Kidney (tissue), 13 donors: ENCODE measurements at regions not wholly inside any gene's neighbourhood (a gene's known extent, or its start where the extent isn't known, plus 50 kb on each side); places are given as distances from the start of the nearest gene placed in this dataset.

Experiments
- DNase-seq, 5 donors: peaks; one replicate each; pipeline ENCODE4 v3.0.0-alpha.2; 2013 to 2020
- FAIRE-seq: peaks from 2 replicates; lab custom pipeline; 2012; peaks lifted over from hg19 to GRCh38; lab: Jason Lieb, UNC
- H3K27ac ChIP-seq, 2 donors: one replicate each; pipeline ENCODE4 v1.7.0; 2013; ENCODE audit warnings: low read depth in 2 of 2, low read length in 2 of 2, inconsistent platforms in 1 of 2
- H3K27me3 ChIP-seq: one replicate; pipeline ENCODE4 v1.7.1; 2013; ENCODE audit warnings: low read length, inconsistent platforms; ENCODE audit not compliant: control insufficient read depth, insufficient read depth
- H3K36me3 ChIP-seq, 3 donors: one replicate each; pipeline versions ENCODE4 v1.7.0 to v1.7.1; 2013; ENCODE audit warnings: low read length in 3 of 3, control low read depth in 1 of 3, inconsistent platforms in 1 of 3; ENCODE audit not compliant: insufficient read depth in 3 of 3, control insufficient read depth in 2 of 3
- H3K4me1 ChIP-seq, 3 donors: one replicate each; pipeline versions ENCODE4 v1.7.0 to v1.7.1; 2013; ENCODE audit warnings: low read length in 3 of 3, inconsistent platforms in 1 of 3, low read depth in 1 of 3; ENCODE audit not compliant: control insufficient read depth in 2 of 3, insufficient read depth in 2 of 3
- H3K4me3 ChIP-seq, 3 donors: one replicate each; pipeline versions ENCODE4 v1.7.0 to v1.8.1; 2013; ENCODE audit warnings: low read length in 3 of 3, control low read depth in 1 of 3, inconsistent platforms in 1 of 3
- H3K9ac ChIP-seq, 3 donors: one replicate each; pipeline versions ENCODE4 v1.7.0 to v1.7.1; 2013; ENCODE audit warnings: low read length in 3 of 3, control low read depth in 1 of 3, inconsistent platforms in 1 of 3
- H3K9me3 ChIP-seq, 3 donors: one replicate each; pipeline versions ENCODE4 v1.7.0 to v1.7.1; 2013; ENCODE audit warnings: low read length in 3 of 3, control low read depth in 1 of 3, inconsistent platforms in 1 of 3; ENCODE audit not compliant: control insufficient read depth in 2 of 3, insufficient read depth in 1 of 3
- intact Hi-C: fragments of 100-400 bp; cut with DNase I; formaldehyde crosslinking; loops from one replicate; pipeline ENCODE4 v1.11.1; 2022
- TF ChIP-seq, protein P1 (sequence below): IDR thresholded peaks from 3 replicates; pipeline ENCODE4 v1.5.1; 2012; ENCODE audit warnings: mild to moderate bottlenecking, moderate library complexity, borderline replicate concordance; ENCODE audit not compliant: insufficient read depth; ENCODE audit errors: extremely low read depth
- donor health status: control.
- donor health status: control.
- donor health status: control.
- donor health status: control.
- donor health status: control.
- donor health status: DM: yes; HTN: yes; CAD: no.
- donor health status: Normal renal cell carcinoma (clear cell type).

DNA sequence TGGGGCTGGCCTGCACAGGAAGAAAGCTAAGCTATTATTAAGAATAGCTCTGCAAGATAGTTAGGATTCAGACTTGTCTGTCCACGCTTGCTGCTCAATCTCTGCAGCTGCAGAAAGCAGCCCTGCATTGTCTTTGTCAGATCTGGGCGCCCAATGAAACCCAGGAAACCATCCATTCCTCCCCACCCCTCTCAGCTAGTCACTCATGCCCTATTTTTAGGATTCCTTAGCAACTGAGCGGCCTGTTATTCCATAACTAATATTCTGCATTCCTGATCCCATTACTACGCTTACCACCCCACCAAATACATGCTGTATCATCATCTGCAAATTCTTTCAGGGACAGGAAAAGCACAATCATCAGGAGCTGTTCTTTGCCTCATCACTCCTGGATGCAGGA, 52.9 kb upstream of the APC start:
- H3K9me3 ChIP-seq: no peaks in the 10 kb centered on the region
- no peak for FAIRE-seq
- no peak overlapping the region for H3K27ac ChIP-seq
- intact Hi-C loops: no loop called here
- TF ChIP-seq, protein P1, sequence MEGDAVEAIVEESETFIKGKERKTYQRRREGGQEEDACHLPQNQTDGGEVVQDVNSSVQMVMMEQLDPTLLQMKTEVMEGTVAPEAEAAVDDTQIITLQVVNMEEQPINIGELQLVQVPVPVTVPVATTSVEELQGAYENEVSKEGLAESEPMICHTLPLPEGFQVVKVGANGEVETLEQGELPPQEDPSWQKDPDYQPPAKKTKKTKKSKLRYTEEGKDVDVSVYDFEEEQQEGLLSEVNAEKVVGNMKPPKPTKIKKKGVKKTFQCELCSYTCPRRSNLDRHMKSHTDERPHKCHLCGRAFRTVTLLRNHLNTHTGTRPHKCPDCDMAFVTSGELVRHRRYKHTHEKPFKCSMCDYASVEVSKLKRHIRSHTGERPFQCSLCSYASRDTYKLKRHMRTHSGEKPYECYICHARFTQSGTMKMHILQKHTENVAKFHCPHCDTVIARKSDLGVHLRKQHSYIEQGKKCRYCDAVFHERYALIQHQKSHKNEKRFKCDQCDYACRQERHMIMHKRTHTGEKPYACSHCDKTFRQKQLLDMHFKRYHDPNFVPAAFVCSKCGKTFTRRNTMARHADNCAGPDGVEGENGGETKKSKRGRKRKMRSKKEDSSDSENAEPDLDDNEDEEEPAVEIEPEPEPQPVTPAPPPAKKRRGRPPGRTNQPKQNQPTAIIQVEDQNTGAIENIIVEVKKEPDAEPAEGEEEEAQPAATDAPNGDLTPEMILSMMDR: no peak
- H3K4me1 ChIP-seq: no peaks in the 10 kb centered on the region
- H3K9ac ChIP-seq: no peak overlapping the region
- DNase-seq: peak in 1 of 5 donors; percentile 15
- no peak overlapping the region for H3K4me3 ChIP-seq
- H3K27me3 ChIP-seq: no peaks in the 10 kb centered on the region
- no peaks in the 10 kb centered on the region for H3K36me3 ChIP-seq

DNA sequence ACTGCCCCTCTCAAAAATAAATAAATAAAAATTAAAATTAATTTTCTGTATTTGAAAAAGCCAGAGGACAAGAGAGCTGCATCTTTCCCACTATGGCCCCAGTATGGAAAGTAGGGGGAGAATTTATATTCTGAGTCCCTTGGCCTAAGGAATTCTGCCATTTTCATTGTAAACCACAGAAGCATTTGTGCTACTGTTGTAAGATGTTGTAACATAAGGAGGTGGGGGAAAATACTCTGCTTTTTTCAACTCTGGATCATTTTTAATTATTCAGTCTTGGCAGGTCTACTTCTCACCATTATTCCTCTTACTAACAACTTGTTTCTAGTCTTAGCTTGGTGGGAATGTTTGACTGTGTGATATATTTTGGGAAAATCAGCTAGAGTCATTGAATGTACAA, 52.3 kb upstream of the APC start:
- Histone ChIP-seq H3K4me1 (no peaks in the 10 kb centered on the region), H3K36me3 (no peaks in the 10 kb centered on the region), H3K27me3 (no peaks in the 10 kb centered on the region), H3K9me3 (no peaks in the 10 kb centered on the region), H3K27ac (no peak overlapping the region), H3K9ac (no peak overlapping the region), H3K4me3 (no peak overlapping the region)
- no peak for FAIRE-seq
- no peak for DNase-seq
- TF ChIP-seq, protein P1: no peak
- intact Hi-C loops: no loop called here

DNA sequence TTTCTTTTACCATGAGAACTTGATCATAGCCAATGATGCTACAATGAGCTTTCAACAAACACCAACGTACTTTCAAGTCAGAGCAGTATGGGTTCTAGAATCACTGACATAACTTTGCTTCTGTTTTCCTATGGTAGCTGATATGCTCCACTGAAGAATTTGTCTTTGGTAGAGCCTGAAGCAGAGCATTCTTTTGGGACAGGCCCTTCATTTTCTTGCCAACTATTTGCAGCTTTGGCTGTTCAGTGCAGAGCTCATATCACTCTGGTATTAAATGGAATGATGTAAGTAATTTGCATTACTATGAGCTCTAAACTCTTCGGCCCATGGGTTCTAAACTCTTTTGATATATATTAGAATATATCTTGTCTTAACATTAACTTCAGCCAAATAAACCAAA, 51.8 kb upstream of the APC start:
- no peak overlapping the region for H3K9ac ChIP-seq
- no peak for DNase-seq
- H3K4me1 ChIP-seq: no peaks in the 10 kb centered on the region
- H3K27ac ChIP-seq: no peak overlapping the region
- TF ChIP-seq, protein P1: no peak
- no peaks in the 10 kb centered on the region for H3K36me3 ChIP-seq
- H3K9me3 ChIP-seq: no peaks in the 10 kb centered on the region
- intact Hi-C loops: no loop called here
- no peaks in the 10 kb centered on the region for H3K27me3 ChIP-seq
- FAIRE-seq: no peak
- H3K4me3 ChIP-seq: no peak overlapping the region

DNA sequence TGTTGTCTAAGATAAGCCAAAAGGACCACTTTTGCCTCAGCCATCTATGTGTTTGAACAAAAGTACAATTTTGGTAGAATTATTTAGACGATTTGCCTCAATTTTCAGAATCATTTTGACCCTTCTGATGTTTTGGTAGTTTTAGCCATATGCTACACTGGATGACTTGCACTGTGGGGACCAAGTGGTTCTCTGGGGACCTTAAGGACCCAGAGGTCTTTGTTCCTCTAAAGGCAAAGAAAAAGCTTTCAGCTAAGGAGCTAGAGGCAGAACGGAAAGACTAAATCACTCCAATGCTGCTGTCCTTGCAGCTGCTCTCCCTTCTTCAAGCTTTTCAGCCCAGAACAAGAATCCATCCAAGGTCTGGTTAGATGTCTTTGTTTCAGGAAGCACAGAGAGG, 51.0 kb upstream of the APC start:
- H3K27ac ChIP-seq: no peak overlapping the region
- TF ChIP-seq, protein P1: no peak
- H3K4me3 ChIP-seq: no peak overlapping the region
- H3K9me3 ChIP-seq: no peaks in the 10 kb centered on the region
- intact Hi-C loops: no loop called here
- H3K27me3 ChIP-seq: no peaks in the 10 kb centered on the region
- no peak for DNase-seq
- no peaks in the 10 kb centered on the region for H3K36me3 ChIP-seq
- H3K9ac ChIP-seq: no peak overlapping the region
- H3K4me1 ChIP-seq: no peaks in the 10 kb centered on the region
- no peak for FAIRE-seq
